Upper lobe of left lung (tissue), 4 donors: ENCODE measurements at regions not wholly inside any gene's neighbourhood (a gene's known extent, or its start where the extent isn't known, plus 50 kb on each side); places are given as distances from the start of the nearest gene placed in this dataset.

ENCODE experiments used
- POLR2A ChIP-seq, 4 donors: fragments of 450-650 bp; IDR thresholded peaks; one replicate each; pipeline ENCODE4 v1.5.1; 2016 to 2017; ENCODE audit warnings: antibody characterized with exemption in 4 of 4, mild to moderate bottlenecking in 2 of 4
- TF ChIP-seq, protein P1 (sequence below), 6 experiments: fragments of 450-650 bp in 4 of 6; fragments of 200-600 bp in 2 of 6; sonication (generic) in 2 of 6; IDR thresholded peaks; one replicate each; pipeline ENCODE4 v1.5.1; 2016 to 2019; ENCODE audit warnings: antibody characterized with exemption in 6 of 6

DNA sequence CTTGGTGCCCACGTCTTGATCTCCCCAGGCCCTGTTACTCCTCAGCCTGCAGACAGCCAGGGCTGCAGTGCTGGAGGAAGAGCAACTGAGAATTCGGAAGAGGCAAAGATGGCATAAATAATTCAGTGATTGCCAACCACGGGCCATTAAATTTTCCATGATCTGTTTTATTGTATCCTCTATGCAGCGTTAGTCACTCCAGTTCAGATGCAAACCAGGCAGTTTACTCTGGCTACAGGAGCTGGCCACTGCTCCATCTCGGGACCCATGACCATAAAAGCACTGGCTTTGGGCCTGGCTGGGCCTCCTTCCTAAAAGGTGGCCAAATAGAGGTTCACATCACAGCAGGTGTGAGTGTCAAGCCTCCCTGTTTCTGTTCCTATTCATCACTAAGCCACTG, 137.6 kb upstream of the TLE3 start:
- no peak for TF ChIP-seq POLR2A (IDR thresholded peaks at IDR 0.05)
- TF ChIP-seq, protein P1, sequence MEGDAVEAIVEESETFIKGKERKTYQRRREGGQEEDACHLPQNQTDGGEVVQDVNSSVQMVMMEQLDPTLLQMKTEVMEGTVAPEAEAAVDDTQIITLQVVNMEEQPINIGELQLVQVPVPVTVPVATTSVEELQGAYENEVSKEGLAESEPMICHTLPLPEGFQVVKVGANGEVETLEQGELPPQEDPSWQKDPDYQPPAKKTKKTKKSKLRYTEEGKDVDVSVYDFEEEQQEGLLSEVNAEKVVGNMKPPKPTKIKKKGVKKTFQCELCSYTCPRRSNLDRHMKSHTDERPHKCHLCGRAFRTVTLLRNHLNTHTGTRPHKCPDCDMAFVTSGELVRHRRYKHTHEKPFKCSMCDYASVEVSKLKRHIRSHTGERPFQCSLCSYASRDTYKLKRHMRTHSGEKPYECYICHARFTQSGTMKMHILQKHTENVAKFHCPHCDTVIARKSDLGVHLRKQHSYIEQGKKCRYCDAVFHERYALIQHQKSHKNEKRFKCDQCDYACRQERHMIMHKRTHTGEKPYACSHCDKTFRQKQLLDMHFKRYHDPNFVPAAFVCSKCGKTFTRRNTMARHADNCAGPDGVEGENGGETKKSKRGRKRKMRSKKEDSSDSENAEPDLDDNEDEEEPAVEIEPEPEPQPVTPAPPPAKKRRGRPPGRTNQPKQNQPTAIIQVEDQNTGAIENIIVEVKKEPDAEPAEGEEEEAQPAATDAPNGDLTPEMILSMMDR (IDR thresholded peaks at IDR 0.05), result no peak
